HEK293 (cell line): ENCODE measurements at regions not wholly inside any gene's neighbourhood (a gene's known extent, or its start where the extent isn't known, plus 50 kb on each side); places are given as distances from the start of the nearest gene placed in this dataset.

Source experiments
- ATF2 ChIP-seq: fragments of 450-650 bp; formaldehyde crosslinking; IDR thresholded peaks from 2 replicates; pipeline ENCODE4 v1.5.1; 2016; ENCODE audit warnings: missing biosample characterization, missing genetic modification characterization, low read depth
- BCL11A ChIP-seq: fragments of 450-650 bp; formaldehyde crosslinking; IDR thresholded peaks from 2 replicates; pipeline ENCODE4 v1.5.1; 2016; ENCODE audit warnings: low read depth, missing biosample characterization, missing genetic modification characterization
- CTCF ChIP-seq: fragments of 450-650 bp; formaldehyde crosslinking; IDR thresholded peaks from 2 replicates; pipeline ENCODE4 v1.5.1; 2016; ENCODE audit warnings: missing biosample characterization, missing genetic modification characterization
- ELK4 ChIP-seq: IDR thresholded peaks from 2 replicates; pipeline ENCODE4 v1.6.1; 2011; ENCODE audit warnings: mild to moderate bottlenecking, low read depth, low read length, borderline replicate concordance
- PBX3 ChIP-seq: sonication (generic); formaldehyde crosslinking; IDR thresholded peaks from 2 replicates; pipeline ENCODE4 v1.8.1; 2022; ENCODE audit warnings: mild to moderate bottlenecking, moderate library complexity, missing genetic modification reagents
- PRDM10 ChIP-seq: fragments of 450-650 bp; formaldehyde crosslinking; IDR thresholded peaks from 2 replicates; pipeline ENCODE4 v1.5.1; 2016; ENCODE audit warnings: missing biosample characterization, missing genetic modification characterization
- TCF7L2 ChIP-seq: IDR thresholded peaks from 2 replicates; pipeline ENCODE4 v1.6.1; 2011; ENCODE audit warnings: low read depth, mild to moderate bottlenecking, inconsistent platforms, low read length, moderate library complexity, borderline replicate concordance
- ZBTB1 ChIP-seq: fragments of 450-650 bp; formaldehyde crosslinking; IDR thresholded peaks from 2 replicates; pipeline ENCODE4 v1.5.1; 2016; ENCODE audit warnings: missing biosample characterization, missing genetic modification characterization
- ZNF211 ChIP-seq: fragments of 450-650 bp; formaldehyde crosslinking; IDR thresholded peaks from 2 replicates; pipeline ENCODE4 v1.5.1; 2016; ENCODE audit warnings: low read depth, missing biosample characterization, missing genetic modification characterization
- ZNF274 ChIP-seq, 2 experiments: fragments of 200-500 bp in 1 of 2; fragments of 450-650 bp in 1 of 2; sonication (Bioruptor generic) in 1 of 2; formaldehyde crosslinking in 1 of 2; IDR thresholded peaks; 2 replicates each; pipeline versions ENCODE4 v1.5.1 to v1.6.1; 2014 to 2016; ENCODE audit warnings: borderline replicate concordance in 1 of 2, inconsistent platforms in 1 of 2, low read length in 1 of 2, missing biosample characterization in 1 of 2, missing genetic modification characterization in 1 of 2
- ZNF501 ChIP-seq: fragments of 450-650 bp; formaldehyde crosslinking; IDR thresholded peaks from 2 replicates; pipeline ENCODE4 v1.5.1; 2016; ENCODE audit warnings: missing biosample characterization, missing genetic modification characterization
- ZNF629 ChIP-seq: fragments of 450-650 bp; formaldehyde crosslinking; IDR thresholded peaks from 2 replicates; pipeline ENCODE4 v1.5.1; 2017; ENCODE audit warnings: missing biosample characterization, missing genetic modification characterization
- ZNF830 ChIP-seq: fragments of 450-650 bp; IDR thresholded peaks from 2 replicates; pipeline ENCODE4 v1.5.0; 2018; ENCODE audit warnings: missing biosample characterization, missing genetic modification characterization, low read depth, mild to moderate bottlenecking, moderate library complexity

- TF ChIP-seq ZNF274 (IDR thresholded peaks at IDR 0.05; ENCODE audit: low read length) (no peak), ZNF274 (tag by site-specific recombination; IDR thresholded peaks at IDR 0.05; ENCODE audit: borderline replicate concordance) (no peak), ATF2 (no peak), TCF7L2 (no peak), ZNF501 (tag by site-specific recombination) (no peak), CTCF (no peak), ZNF211 (no peak), ELK4 (no peak), PBX3 (CRISPR knock-in tag) (no peak), ZBTB1 (tag by site-specific recombination) (no peak), ZNF629 (tag by site-specific recombination) (no peak), ZNF830 (tag by site-specific recombination) (no peak), BCL11A (no peak), PRDM10 (tag by site-specific recombination) (no peak)
Observed at GRCh38 chr18:73660931-73661856, 486.4 kb downstream of the FBXO15 start.
